Right atrium auricular region (tissue), 2 donors: ENCODE measurements at regions not wholly inside any gene's neighbourhood (a gene's known extent, or its start where the extent isn't known, plus 50 kb on each side); places are given as distances from the start of the nearest gene placed in this dataset.

ENCODE experiments used
- DNase-seq: peaks from one replicate; pipeline ENCODE4 v3.0.0-alpha.2; 2019; ENCODE audit warnings: low spot score
- H3K27ac ChIP-seq, 2 donors: fragments of 200-600 bp; sonication (generic); 1 replicate in 1 of 2; 2 replicates in 1 of 2; pipeline ENCODE4 v1.5.1; 2016 to 2019
- H3K27me3 ChIP-seq, 2 donors: fragments of 200-600 bp; sonication (generic); one replicate each; pipeline versions ENCODE4 v1.5.1 to v1.6.0; 2017 to 2019
- H3K36me3 ChIP-seq: fragments of 200-600 bp; sonication (generic); one replicate; pipeline ENCODE4 v1.5.1; 2016
- H3K4me1 ChIP-seq, 2 donors: fragments of 200-600 bp; sonication (generic); one replicate each; pipeline versions ENCODE4 v1.5.1 to v1.6.0; 2017 to 2019
- H3K4me3 ChIP-seq, 2 donors: fragments of 200-600 bp; sonication (generic); 1 replicate in 1 of 2; 2 replicates in 1 of 2; pipeline ENCODE4 v1.5.1; 2017 to 2019; ENCODE audit warnings: mild to moderate bottlenecking in 1 of 2, moderate library complexity in 1 of 2
- H3K9me3 ChIP-seq, 2 donors: fragments of 200-600 bp; sonication (generic); one replicate each; pipeline ENCODE4 v1.5.1; 2019
- TF ChIP-seq, protein P1 (sequence below), 2 donors: fragments of 200-600 bp; sonication (generic); IDR thresholded peaks; one replicate each; pipeline ENCODE4 v1.5.1; 2019; ENCODE audit warnings: antibody characterized with exemption in 2 of 2

DNA sequence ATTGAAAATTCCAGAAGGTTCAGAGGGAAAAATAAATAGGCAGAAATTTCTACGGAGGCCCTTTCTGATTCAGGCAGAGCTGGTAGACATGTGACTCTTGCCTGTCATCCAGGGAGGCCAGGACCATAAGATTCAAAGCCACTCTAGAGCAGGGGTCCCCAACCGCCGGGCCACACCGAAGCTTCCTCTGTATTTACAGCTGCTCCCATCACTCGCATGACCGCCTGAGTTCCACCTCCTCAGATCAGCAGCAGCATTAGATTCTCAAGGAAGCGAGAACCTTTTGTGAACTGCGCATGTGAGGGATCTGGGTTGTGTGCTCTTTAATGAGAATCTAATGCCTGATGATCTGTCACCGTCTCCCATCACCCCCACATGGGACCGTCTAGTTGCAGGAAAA lies 72.2 kb downstream of the RWDD4 start:
- H3K4me1 ChIP-seq: peaks cover 0 to 5% of the 10 kb centered on the region in 2 donors
- H3K36me3 ChIP-seq: no peaks in the 10 kb centered on the region
- DNase-seq: no peak
- no peaks in the 10 kb centered on the region for H3K9me3 ChIP-seq
- no peak overlapping the region for H3K4me3 ChIP-seq
- H3K27me3 ChIP-seq: no peaks in the 10 kb centered on the region
- TF ChIP-seq, protein P1, sequence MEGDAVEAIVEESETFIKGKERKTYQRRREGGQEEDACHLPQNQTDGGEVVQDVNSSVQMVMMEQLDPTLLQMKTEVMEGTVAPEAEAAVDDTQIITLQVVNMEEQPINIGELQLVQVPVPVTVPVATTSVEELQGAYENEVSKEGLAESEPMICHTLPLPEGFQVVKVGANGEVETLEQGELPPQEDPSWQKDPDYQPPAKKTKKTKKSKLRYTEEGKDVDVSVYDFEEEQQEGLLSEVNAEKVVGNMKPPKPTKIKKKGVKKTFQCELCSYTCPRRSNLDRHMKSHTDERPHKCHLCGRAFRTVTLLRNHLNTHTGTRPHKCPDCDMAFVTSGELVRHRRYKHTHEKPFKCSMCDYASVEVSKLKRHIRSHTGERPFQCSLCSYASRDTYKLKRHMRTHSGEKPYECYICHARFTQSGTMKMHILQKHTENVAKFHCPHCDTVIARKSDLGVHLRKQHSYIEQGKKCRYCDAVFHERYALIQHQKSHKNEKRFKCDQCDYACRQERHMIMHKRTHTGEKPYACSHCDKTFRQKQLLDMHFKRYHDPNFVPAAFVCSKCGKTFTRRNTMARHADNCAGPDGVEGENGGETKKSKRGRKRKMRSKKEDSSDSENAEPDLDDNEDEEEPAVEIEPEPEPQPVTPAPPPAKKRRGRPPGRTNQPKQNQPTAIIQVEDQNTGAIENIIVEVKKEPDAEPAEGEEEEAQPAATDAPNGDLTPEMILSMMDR (IDR thresholded peaks at IDR 0.05): no peak
- no peak overlapping the region for H3K27ac ChIP-seq

DNA sequence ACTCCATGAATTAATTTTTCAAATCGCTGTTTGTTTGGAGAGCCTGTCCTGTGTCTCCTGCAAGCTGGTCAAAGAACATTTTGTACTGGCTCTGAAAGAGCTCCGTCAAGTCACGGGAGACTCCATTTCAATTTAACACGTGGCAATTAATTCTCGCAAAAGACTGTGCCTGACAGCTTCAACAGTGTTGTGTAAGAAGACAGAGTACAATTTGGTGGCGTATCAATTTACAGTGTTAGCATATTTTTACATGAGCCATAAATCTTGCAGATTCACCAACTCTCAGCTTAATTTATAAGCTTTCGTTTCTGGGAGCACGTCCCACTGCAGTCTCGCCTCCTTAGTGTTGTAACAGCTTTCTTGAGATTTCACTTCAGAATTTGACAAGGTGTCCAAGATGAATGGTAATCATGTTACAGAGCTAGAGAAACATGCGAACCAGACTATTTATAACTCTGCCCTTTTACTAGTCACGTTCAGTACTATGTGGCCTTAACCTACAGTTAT lies 70.8 kb downstream of the RWDD4 start:
- Histone ChIP-seq H3K4me1 (peaks cover 0 to 5% of the 10 kb centered on the region in 2 donors), H3K36me3 (no peaks in the 10 kb centered on the region), H3K27me3 (no peaks in the 10 kb centered on the region), H3K9me3 (no peaks in the 10 kb centered on the region), H3K27ac (peak overlapping the region; percentile 32), H3K4me3 (no peak overlapping the region)
- TF ChIP-seq, protein P1 (IDR thresholded peaks at IDR 0.05): no peak
- no peak for DNase-seq

DNA sequence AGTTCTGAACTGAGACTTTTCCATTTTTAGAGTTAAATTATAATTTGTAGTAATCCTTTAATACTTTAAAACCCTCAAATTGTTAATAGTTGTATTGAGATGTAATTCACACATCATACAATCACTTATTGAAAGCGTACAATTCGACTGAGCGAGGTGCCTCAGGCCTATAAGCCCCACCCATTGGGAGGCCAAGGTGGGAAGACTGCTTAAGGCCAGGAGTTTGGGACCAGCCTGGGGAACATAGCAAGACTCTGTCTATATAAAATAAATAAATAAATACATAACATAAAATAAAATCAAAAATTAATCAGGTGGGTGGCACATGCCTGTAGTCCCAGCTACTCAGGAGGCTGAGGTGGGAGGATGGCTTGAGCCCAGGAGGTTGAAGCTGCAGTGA lies 70.3 kb downstream of the RWDD4 start:
- Histone ChIP-seq H3K9me3 (no peaks in the 10 kb centered on the region), H3K36me3 (no peaks in the 10 kb centered on the region), H3K4me3 (no peak overlapping the region), H3K27me3 (no peaks in the 10 kb centered on the region), H3K4me1 (peaks cover 0 to 5% of the 10 kb centered on the region in 2 donors), H3K27ac (peak overlapping the region; percentile 32)
- TF ChIP-seq, protein P1 (IDR thresholded peaks at IDR 0.05): no peak
- DNase-seq: no peak

DNA sequence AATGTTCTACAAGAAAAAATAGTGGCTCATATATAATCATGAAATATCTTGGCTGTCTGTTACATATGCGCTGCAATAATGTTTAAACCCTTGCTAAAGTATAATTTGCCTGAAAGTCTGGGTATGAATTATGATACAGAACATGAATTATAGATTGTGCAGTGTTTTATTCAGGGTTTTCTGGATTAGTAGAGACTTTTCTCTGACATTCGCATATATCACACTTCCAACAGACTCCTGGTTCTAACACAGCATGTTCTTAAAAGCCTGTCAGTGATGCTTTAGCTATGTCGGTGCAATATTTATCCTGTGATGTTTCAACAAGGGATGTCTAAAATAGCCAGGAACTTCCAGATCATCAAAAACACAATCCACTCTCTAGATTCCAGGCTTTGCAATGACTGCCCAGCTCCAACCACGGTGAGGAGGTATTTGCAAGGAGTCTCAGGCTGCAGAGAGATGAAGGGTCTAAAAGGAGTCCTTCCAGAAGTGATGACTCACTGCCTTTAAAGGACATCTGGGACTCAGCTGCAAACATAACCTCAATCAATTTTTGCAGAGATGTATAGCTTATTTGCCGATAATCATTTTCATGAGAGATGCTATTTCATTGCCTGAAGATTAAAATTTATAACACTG lies 69.4 kb downstream of the RWDD4 start:
- no peaks in the 10 kb centered on the region for H3K9me3 ChIP-seq
- H3K27me3 ChIP-seq: no peaks in the 10 kb centered on the region
- no peak overlapping the region for H3K4me3 ChIP-seq
- H3K36me3 ChIP-seq: no peaks in the 10 kb centered on the region
- H3K4me1 ChIP-seq: peaks cover 0 to 5% of the 10 kb centered on the region in 2 donors
- H3K27ac ChIP-seq: no peak overlapping the region
- DNase-seq: no peak
- TF ChIP-seq, protein P1 (IDR thresholded peaks at IDR 0.05): no peak
